ENCODE measurements at regions not wholly inside any gene's neighbourhood (a gene's known extent, or its start where the extent isn't known, plus 50 kb on each side); places are given as distances from the start of the nearest gene placed in this dataset.

DNA sequence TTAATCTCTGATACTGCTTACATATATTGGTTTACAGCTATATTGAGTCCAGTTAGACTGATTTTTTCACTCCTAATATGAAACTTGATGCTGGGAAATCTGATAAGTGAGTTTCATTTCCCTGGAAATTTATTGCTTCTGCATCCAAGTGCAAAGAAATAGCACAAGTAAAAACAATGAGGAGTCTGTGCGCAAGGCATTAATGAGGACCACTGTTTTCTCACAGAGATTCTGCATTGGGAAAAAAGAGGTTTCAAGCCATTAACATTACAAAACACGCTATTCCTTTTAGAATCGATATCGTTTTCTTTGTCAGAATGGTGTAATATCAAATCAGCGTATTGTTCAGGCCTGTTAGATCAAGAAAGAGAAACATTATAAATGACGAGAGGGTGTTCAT, 723.3 kb upstream of the ARRDC4 start:
- TF ChIP-seq, protein P1, sequence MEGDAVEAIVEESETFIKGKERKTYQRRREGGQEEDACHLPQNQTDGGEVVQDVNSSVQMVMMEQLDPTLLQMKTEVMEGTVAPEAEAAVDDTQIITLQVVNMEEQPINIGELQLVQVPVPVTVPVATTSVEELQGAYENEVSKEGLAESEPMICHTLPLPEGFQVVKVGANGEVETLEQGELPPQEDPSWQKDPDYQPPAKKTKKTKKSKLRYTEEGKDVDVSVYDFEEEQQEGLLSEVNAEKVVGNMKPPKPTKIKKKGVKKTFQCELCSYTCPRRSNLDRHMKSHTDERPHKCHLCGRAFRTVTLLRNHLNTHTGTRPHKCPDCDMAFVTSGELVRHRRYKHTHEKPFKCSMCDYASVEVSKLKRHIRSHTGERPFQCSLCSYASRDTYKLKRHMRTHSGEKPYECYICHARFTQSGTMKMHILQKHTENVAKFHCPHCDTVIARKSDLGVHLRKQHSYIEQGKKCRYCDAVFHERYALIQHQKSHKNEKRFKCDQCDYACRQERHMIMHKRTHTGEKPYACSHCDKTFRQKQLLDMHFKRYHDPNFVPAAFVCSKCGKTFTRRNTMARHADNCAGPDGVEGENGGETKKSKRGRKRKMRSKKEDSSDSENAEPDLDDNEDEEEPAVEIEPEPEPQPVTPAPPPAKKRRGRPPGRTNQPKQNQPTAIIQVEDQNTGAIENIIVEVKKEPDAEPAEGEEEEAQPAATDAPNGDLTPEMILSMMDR (IDR thresholded peaks at IDR 0.05): no peak
- no peak for TF ChIP-seq POLR2A (IDR thresholded peaks at IDR 0.05)

All from tibial nerve (tissue), 3 donors.